OCI-LY7 (cell line): ENCODE measurements at regions not wholly inside any gene's neighbourhood (a gene's known extent, or its start where the extent isn't known, plus 50 kb on each side); places are given as distances from the start of the nearest gene placed in this dataset.

Source experiments
- BruUV-seq: library from RNA; stranded (reverse); fragments of 400-500 nt; replicated peaks from 2 replicates; lab custom pipeline; 2021; lab: Mats Ljungman, UMichigan
- CTCF ChIA-PET: fragments of 300-600 bp; sonication (Branson Sonifier 250); formaldehyde crosslinking; loops from one replicate; lab custom pipeline; 2022; ENCODE audit warnings: antibody characterized with exemption; ENCODE audit not compliant: unreplicated experiment; lab: Charles Lee
- POLR2A ChIA-PET: fragments of 300-600 bp; sonication (Branson Sonifier 250); formaldehyde crosslinking; loops from one replicate; lab custom pipeline; 2022; ENCODE audit warnings: antibody characterized with exemption; lab: Charles Lee
- DNase-seq: peaks from one replicate; pipeline ENCODE4 v3.0.0-alpha.2; 2015; ENCODE audit warnings: low spot score
- H2AFZ ChIP-seq: fragments of 200-600 bp; sonication (generic), shearing (Covaris generic); 2 replicates; pipeline ENCODE4 v1.6.1; 2014; ENCODE audit warnings: mild to moderate bottlenecking, antibody characterized with exemption, low read length, moderate library complexity
- H3K27ac ChIP-seq: fragments of 200-600 bp; sonication (generic); 2 replicates; pipeline ENCODE4 v1.5.1; 2014; ENCODE audit warnings: mixed run types, low read depth, mild to moderate bottlenecking, moderate library complexity, low read length, inconsistent platforms; ENCODE audit not compliant: poor library complexity, severe bottlenecking
- H3K36me3 ChIP-seq: fragments of 200-600 bp; sonication (generic); 2 replicates; pipeline ENCODE4 v1.6.1; 2014; ENCODE audit warnings: mild to moderate bottlenecking, antibody characterized with exemption, low read length, moderate library complexity, mixed read lengths; ENCODE audit not compliant: insufficient read depth
- H3K4me1 ChIP-seq: fragments of 200-600 bp; sonication (generic); 2 replicates; pipeline ENCODE4 v1.5.1; 2014; ENCODE audit warnings: mild to moderate bottlenecking, low read length; ENCODE audit not compliant: insufficient read depth, poor library complexity, severe bottlenecking
- H3K4me2 ChIP-seq: fragments of 200-600 bp; sonication (generic); 2 replicates; pipeline ENCODE4 v1.6.1; 2014; ENCODE audit warnings: mild to moderate bottlenecking, low read length
- H3K4me3 ChIP-seq: fragments of 200-600 bp; sonication (generic); 2 replicates; pipeline ENCODE4 v1.5.1; 2014; ENCODE audit warnings: mild to moderate bottlenecking, low read depth, low read length; ENCODE audit not compliant: poor library complexity, severe bottlenecking
- H3K79me2 ChIP-seq: fragments of 200-600 bp; sonication (generic); 2 replicates; pipeline ENCODE4 v1.6.1; 2016; ENCODE audit warnings: low read depth, mild to moderate bottlenecking, low read length, moderate library complexity, mixed read lengths; ENCODE audit not compliant: insufficient read depth
- H3K9me2 ChIP-seq: fragments of 200-600 bp; sonication (generic); 2 replicates; pipeline ENCODE4 v1.6.1; 2016; ENCODE audit warnings: mild to moderate bottlenecking, low read length, mixed read lengths; ENCODE audit not compliant: insufficient read depth
- H3K9me3 ChIP-seq: fragments of 200-600 bp; sonication (generic); 2 replicates; pipeline ENCODE4 v1.6.1; 2014; ENCODE audit warnings: mild to moderate bottlenecking, mixed run types, low read length, mixed read lengths
- H4K20me1 ChIP-seq: fragments of 200-600 bp; sonication (generic); 2 replicates; pipeline ENCODE4 v1.6.1; 2014; ENCODE audit warnings: mild to moderate bottlenecking, antibody characterized with exemption, low read length, moderate library complexity, mixed read lengths; ENCODE audit not compliant: insufficient read depth
- CTCF ChIP-seq: fragments of 200-600 bp; sonication (generic); conservative IDR thresholded peaks from 2 replicates; pipeline ENCODE4 v1.5.1; 2014; ENCODE audit warnings: mild to moderate bottlenecking, antibody characterized with exemption, low read length, moderate library complexity, mixed read lengths
- EZH2phosphoT487 ChIP-seq: fragments of 200-600 bp; sonication (generic); IDR thresholded peaks from 2 replicates; pipeline ENCODE4 v1.6.1; 2018; ENCODE audit warnings: low read depth, borderline replicate concordance, mild to moderate bottlenecking, mixed run types, antibody characterized with exemption, low read length, moderate library complexity, mixed read lengths
- intact Hi-C: fragments of 100-400 bp; cut with micrococcal nuclease; formaldehyde crosslinking; loops from one replicate; pipeline ENCODE4 v1.10.0; 2022; ENCODE audit not compliant: unreplicated experiment

GRCh38 chr13:107821492-107821891, 393.8 kb downstream of the LIG4 start:
- Histone ChIP-seq H3K4me2 (no peak overlapping the region), H2AFZ (no peak overlapping the region), H3K9me2 (no peaks in the 10 kb centered on the region), H3K9me3 (no peaks in the 10 kb centered on the region), H3K79me2 (no peaks in the 10 kb centered on the region), H4K20me1 (no peaks in the 10 kb centered on the region), H3K4me3 (no peak overlapping the region), H3K4me1 (no peaks in the 10 kb centered on the region), H3K27ac (no peak overlapping the region), H3K36me3 (no peaks in the 10 kb centered on the region)
- TF ChIP-seq CTCF (no peak), EZH2phosphoT487 (no peak)
- CTCF ChIA-PET, result no interaction called here
- intact Hi-C loops, result no loop called here
- POLR2A ChIA-PET, result no interaction called here
- no peak for DNase-seq
- BruUV-seq, result no TSS peak

GRCh38 chr13:107819071-107819470, 396.3 kb downstream of the LIG4 start:
- TF ChIP-seq CTCF (no peak), EZH2phosphoT487 (no peak)
- no peaks in the 10 kb centered on the region for H3K4me1 ChIP-seq
- no peak for DNase-seq
- H3K4me2 ChIP-seq, result no peak overlapping the region
- no peaks in the 10 kb centered on the region for H3K9me2 ChIP-seq
- H2AFZ ChIP-seq, result no peak overlapping the region
- no peaks in the 10 kb centered on the region for H3K36me3 ChIP-seq
- CTCF ChIA-PET, result no interaction called here
- BruUV-seq, result no TSS peak
- H3K9me3 ChIP-seq, result no peaks in the 10 kb centered on the region
- POLR2A ChIA-PET, result no interaction called here
- intact Hi-C loops, result no loop called here
- H3K4me3 ChIP-seq, result no peak overlapping the region
- no peaks in the 10 kb centered on the region for H3K79me2 ChIP-seq
- H3K27ac ChIP-seq, result no peak overlapping the region
- H4K20me1 ChIP-seq, result no peaks in the 10 kb centered on the region

GRCh38 chr13:107817647-107818287, 397.6 kb downstream of the LIG4 start:
- no peak for TF ChIP-seq EZH2phosphoT487
- TF ChIP-seq CTCF, result no peak
- intact Hi-C loops, result no loop called here
- Histone ChIP-seq H3K9me2 (no peaks in the 10 kb centered on the region), H3K36me3 (no peaks in the 10 kb centered on the region), H3K79me2 (no peaks in the 10 kb centered on the region), H3K4me2 (no peak overlapping the region), H2AFZ (no peak overlapping the region), H3K27ac (no peak overlapping the region), H3K9me3 (no peaks in the 10 kb centered on the region), H3K4me3 (no peak overlapping the region), H4K20me1 (no peaks in the 10 kb centered on the region), H3K4me1 (no peaks in the 10 kb centered on the region)
- POLR2A ChIA-PET, result no interaction called here
- no peak for DNase-seq
- BruUV-seq, result no TSS peak
- CTCF ChIA-PET, result no interaction called here
